GM23338 (cell line): ENCODE measurements at regions not wholly inside any gene's neighbourhood (a gene's known extent, or its start where the extent isn't known, plus 50 kb on each side); places are given as distances from the start of the nearest gene placed in this dataset.

ENCODE experiments used
- ATAC-seq: fragments of 200-7000 bp; cut with Tn5 transposase; 3 replicates; pipeline ENCODE4 v1.9.1; 2020
- DNase-seq: peaks from one replicate; pipeline ENCODE4 v3.0.0-alpha.2; 2015; ENCODE audit warnings: low spot score
- H2AFZ ChIP-seq: fragments of 200-600 bp; sonication (generic); 2 replicates; pipeline ENCODE4 v1.8.0; 2016; ENCODE audit warnings: antibody characterized with exemption, mild to moderate bottlenecking, moderate library complexity
- H3F3A ChIP-seq: fragments of 200-600 bp; sonication (generic); replicated peaks from 2 replicates; pipeline ENCODE4 v1.8.0; 2017; ENCODE audit warnings: antibody characterized with exemption, mixed run types, low read depth
- H3K27ac ChIP-seq: fragments of 200-600 bp; sonication (generic); 2 replicates; pipeline ENCODE4 v1.6.1; 2016; ENCODE audit warnings: low read depth
- H3K27me3 ChIP-seq: fragments of 200-600 bp; sonication (generic); 2 replicates; pipeline ENCODE4 v1.8.0; 2016; ENCODE audit warnings: mild to moderate bottlenecking, mixed run types, moderate library complexity; ENCODE audit not compliant: insufficient read depth
- H3K36me3 ChIP-seq: fragments of 200-600 bp; sonication (generic); 2 replicates; pipeline ENCODE4 v1.8.0; 2016; ENCODE audit warnings: mild to moderate bottlenecking; ENCODE audit not compliant: insufficient read depth
- H3K4me1 ChIP-seq: fragments of 200-600 bp; sonication (generic); 2 replicates; pipeline ENCODE4 v1.8.0; 2016; ENCODE audit warnings: mild to moderate bottlenecking, moderate library complexity; ENCODE audit not compliant: insufficient read depth
- H3K4me2 ChIP-seq: fragments of 200-600 bp; sonication (generic); 2 replicates; pipeline ENCODE4 v1.7.1; 2017; ENCODE audit warnings: mixed run types
- H3K4me3 ChIP-seq: fragments of 200-600 bp; sonication (generic); 2 replicates; pipeline ENCODE4 v1.6.1; 2016; ENCODE audit warnings: mixed run types
- H3K79me2 ChIP-seq: fragments of 200-600 bp; sonication (generic); replicated peaks from 2 replicates; pipeline ENCODE4 v1.8.0; 2017; ENCODE audit warnings: mild to moderate bottlenecking; ENCODE audit not compliant: insufficient read depth
- H3K9me2 ChIP-seq: fragments of 200-600 bp; sonication (generic); 2 replicates; pipeline ENCODE4 v1.8.0; 2017; ENCODE audit not compliant: insufficient read depth
- H4K20me1 ChIP-seq: fragments of 200-600 bp; sonication (generic); replicated peaks from 2 replicates; pipeline ENCODE4 v1.8.0; 2017; ENCODE audit warnings: mild to moderate bottlenecking; ENCODE audit not compliant: insufficient read depth
- H3K27ac Mint-ChIP-seq: 2 replicates; pipeline ENCODE4 v1.8.0; 2020; ENCODE audit warnings: inconsistent platforms, mild to moderate bottlenecking, moderate library complexity, mixed read lengths
- H3K27me3 Mint-ChIP-seq: 3 replicates; pipeline ENCODE4 v1.8.0; 2022; ENCODE audit warnings: low read depth, mild to moderate bottlenecking, moderate library complexity, mixed read lengths, inconsistent platforms; ENCODE audit not compliant: insufficient read depth, poor library complexity
- H3K36me3 Mint-ChIP-seq: 3 replicates; pipeline ENCODE4 v1.8.0; 2021; ENCODE audit warnings: low read depth, mild to moderate bottlenecking, inconsistent platforms, moderate library complexity, mixed read lengths
- H3K4me1 Mint-ChIP-seq: 3 replicates; pipeline ENCODE4 v1.8.0; 2020; ENCODE audit warnings: mild to moderate bottlenecking, inconsistent platforms, mixed read lengths
- H3K4me3 Mint-ChIP-seq: 3 replicates; pipeline ENCODE4 v1.8.0; 2021; ENCODE audit warnings: moderate library complexity, mild to moderate bottlenecking, inconsistent platforms, mixed read lengths
- H3K9me3 Mint-ChIP-seq: 3 replicates; pipeline ENCODE4 v1.8.0; 2020; ENCODE audit warnings: moderate library complexity, mild to moderate bottlenecking, inconsistent platforms, mixed read lengths
- CREB1 ChIP-seq: fragments of 250-450 bp; sonication (Bioruptor Pico); IDR thresholded peaks from 2 replicates; pipeline ENCODE4 v1.5.0; 2020; ENCODE audit warnings: low read depth, mild to moderate bottlenecking, moderate library complexity
- EZH2phosphoT487 ChIP-seq: fragments of 200-600 bp; sonication (generic); IDR thresholded peaks from one replicate; pipeline ENCODE4 v1.8.1; 2018; ENCODE audit warnings: antibody characterized with exemption; ENCODE audit not compliant: unreplicated experiment
- TF ChIP-seq, protein P1 (sequence below): fragments of 250-450 bp; sonication (Bioruptor Pico); IDR thresholded peaks from 2 replicates; pipeline ENCODE4 v1.5.0; 2020; ENCODE audit warnings: mild to moderate bottlenecking, moderate library complexity

GRCh38 chr7:149569726-149570422, 72.3 kb upstream of the ZNF746 start:
- peaks cover 17% of the 10 kb centered on the region; the same call in 1 of the 2 replicates for H3K36me3 ChIP-seq
- H3K4me2 ChIP-seq: no peak overlapping the region
- Mint-ChIP-seq H3K27me3 (no peaks in the 10 kb centered on the region), H3K27ac (no peak overlapping the region), H3K36me3 (peaks cover 67% of the 10 kb centered on the region), H3K9me3 (peaks cover 58% of the 10 kb centered on the region), H3K4me1 (no peaks in the 10 kb centered on the region), H3K4me3 (no peak overlapping the region)
- no peaks in the 10 kb centered on the region for H3K27me3 ChIP-seq
- H3K4me3 ChIP-seq: no peak overlapping the region
- ATAC-seq (no peak; the same call in 2 of the 3 replicates), DNase-seq (no peak)
- TF ChIP-seq, protein P1, sequence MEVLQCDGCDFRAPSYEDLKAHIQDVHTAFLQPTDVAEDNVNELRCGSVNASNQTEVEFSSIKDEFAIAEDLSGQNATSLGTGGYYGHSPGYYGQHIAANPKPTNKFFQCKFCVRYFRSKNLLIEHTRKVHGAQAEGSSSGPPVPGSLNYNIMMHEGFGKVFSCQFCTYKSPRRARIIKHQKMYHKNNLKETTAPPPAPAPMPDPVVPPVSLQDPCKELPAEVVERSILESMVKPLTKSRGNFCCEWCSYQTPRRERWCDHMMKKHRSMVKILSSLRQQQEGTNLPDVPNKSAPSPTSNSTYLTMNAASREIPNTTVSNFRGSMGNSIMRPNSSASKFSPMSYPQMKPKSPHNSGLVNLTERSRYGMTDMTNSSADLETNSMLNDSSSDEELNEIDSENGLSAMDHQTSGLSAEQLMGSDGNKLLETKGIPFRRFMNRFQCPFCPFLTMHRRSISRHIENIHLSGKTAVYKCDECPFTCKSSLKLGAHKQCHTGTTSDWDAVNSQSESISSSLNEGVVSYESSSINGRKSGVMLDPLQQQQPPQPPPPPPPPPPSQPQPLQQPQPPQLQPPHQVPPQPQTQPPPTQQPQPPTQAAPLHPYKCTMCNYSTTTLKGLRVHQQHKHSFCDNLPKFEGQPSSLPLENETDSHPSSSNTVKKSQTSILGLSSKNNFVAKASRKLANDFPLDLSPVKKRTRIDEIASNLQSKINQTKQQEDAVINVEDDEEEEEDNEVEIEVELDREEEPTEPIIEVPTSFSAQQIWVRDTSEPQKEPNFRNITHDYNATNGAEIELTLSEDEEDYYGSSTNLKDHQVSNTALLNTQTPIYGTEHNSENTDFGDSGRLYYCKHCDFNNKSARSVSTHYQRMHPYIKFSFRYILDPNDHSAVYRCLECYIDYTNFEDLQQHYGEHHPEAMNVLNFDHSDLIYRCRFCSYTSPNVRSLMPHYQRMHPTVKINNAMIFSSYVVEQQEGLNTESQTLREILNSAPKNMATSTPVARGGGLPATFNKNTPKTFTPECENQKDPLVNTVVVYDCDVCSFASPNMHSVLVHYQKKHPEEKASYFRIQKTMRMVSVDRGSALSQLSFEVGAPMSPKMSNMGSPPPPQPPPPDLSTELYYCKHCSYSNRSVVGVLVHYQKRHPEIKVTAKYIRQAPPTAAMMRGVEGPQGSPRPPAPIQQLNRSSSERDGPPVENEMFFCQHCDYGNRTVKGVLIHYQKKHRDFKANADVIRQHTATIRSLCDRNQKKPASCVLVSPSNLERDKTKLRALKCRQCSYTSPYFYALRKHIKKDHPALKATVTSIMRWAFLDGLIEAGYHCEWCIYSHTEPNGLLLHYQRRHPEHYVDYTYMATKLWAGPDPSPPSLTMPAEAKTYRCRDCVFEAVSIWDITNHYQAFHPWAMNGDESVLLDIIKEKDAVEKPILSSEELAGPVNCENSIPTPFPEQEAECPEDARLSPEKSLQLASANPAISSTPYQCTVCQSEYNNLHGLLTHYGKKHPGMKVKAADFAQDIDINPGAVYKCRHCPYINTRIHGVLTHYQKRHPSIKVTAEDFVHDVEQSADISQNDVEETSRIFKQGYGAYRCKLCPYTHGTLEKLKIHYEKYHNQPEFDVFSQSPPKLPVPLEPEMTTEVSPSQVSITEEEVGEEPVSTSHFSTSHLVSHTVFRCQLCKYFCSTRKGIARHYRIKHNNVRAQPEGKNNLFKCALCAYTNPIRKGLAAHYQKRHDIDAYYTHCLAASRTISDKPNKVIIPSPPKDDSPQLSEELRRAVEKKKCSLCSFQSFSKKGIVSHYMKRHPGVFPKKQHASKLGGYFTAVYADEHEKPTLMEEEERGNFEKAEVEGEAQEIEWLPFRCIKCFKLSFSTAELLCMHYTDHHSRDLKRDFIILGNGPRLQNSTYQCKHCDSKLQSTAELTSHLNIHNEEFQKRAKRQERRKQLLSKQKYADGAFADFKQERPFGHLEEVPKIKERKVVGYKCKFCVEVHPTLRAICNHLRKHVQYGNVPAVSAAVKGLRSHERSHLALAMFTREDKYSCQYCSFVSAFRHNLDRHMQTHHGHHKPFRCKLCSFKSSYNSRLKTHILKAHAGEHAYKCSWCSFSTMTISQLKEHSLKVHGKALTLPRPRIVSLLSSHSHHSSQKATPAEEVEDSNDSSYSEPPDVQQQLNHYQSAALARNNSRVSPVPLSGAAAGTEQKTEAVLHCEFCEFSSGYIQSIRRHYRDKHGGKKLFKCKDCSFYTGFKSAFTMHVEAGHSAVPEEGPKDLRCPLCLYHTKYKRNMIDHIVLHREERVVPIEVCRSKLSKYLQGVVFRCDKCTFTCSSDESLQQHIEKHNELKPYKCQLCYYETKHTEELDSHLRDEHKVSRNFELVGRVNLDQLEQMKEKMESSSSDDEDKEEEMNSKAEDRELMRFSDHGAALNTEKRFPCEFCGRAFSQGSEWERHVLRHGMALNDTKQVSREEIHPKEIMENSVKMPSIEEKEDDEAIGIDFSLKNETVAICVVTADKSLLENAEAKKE (CRISPR knock-in tag): no peak
- TF ChIP-seq EZH2phosphoT487: no peak
- no peaks in the 10 kb centered on the region for H3K9me2 ChIP-seq
- H3K27ac ChIP-seq: no peak overlapping the region
- 0 out of 2 replicates have a peak, but pooled peaks cover 3% of the 10 kb centered on the region for H4K20me1 ChIP-seq
- H3F3A ChIP-seq: no peaks in the 10 kb centered on the region
- no peak overlapping the region for H2AFZ ChIP-seq
- no peaks in the 10 kb centered on the region for H3K79me2 ChIP-seq
- H3K4me1 ChIP-seq: no peaks in the 10 kb centered on the region

DNA sequence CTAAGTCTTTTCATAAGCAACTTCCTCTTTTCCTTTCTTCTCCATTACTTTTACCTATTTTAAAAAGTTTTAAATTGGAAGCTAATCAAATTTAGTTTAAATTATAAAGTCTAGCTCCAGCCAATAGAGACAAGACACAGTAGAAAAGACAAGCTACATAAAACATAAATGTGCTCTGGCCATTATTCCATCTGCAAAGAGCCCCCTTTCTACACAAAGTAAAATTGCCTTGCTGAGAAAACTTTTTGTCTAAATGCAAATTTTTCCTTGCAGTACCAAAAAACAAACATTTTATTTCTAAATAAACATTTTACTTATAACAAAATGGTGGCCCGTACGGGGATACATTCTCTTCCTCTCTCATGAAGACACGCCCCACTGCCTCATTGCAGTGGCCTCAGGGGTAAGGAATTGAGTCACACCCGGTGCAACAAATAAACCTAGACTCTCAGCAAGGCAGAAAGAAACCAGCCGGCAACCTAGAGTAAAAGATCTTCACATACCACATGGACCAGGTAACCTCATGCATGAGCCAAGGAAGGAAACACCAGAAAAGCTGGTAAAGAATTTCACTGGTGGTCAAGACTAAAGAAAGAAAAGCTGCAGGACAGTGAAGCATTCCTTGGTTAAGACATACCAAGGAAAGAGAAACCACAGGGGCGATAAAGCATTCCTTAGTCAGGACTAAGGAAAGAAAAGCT, 71.6 kb upstream of the ZNF746 start:
- no peak overlapping the region for H3K4me3 Mint-ChIP-seq

More for the DNA sequence above, 71.6 kb upstream of the ZNF746 start:
- no peaks in the 10 kb centered on the region for H3K9me2 ChIP-seq
- H3K27me3 ChIP-seq: no peaks in the 10 kb centered on the region
- no peak overlapping the region for H3K4me2 ChIP-seq
- no peaks in the 10 kb centered on the region for H3K79me2 ChIP-seq
- Mint-ChIP-seq H3K27ac (no peak overlapping the region), H3K4me1 (no peaks in the 10 kb centered on the region), H3K36me3 (peaks cover 62% of the 10 kb centered on the region), H3K9me3 (peaks cover 51% of the 10 kb centered on the region), H3K27me3 (no peaks in the 10 kb centered on the region)
- no peak overlapping the region for H2AFZ ChIP-seq
- ATAC-seq: peak; percentile 56
- no peak overlapping the region for H3K27ac ChIP-seq
- H3F3A ChIP-seq: no peaks in the 10 kb centered on the region
- H3K4me1 ChIP-seq: no peaks in the 10 kb centered on the region
- H3K36me3 ChIP-seq: peaks cover 14% of the 10 kb centered on the region; the same call in 1 of the 2 replicates
- TF ChIP-seq CREB1 (CRISPR knock-in tag): no peak
- H3K4me3 ChIP-seq: no peak overlapping the region
- peaks cover 6% of the 10 kb centered on the region; the same call in 1 of the 2 replicates for H4K20me1 ChIP-seq
- peak; percentile 7 for DNase-seq
